ENCODE measurements at regions not wholly inside any gene's neighbourhood (a gene's known extent, or its start where the extent isn't known, plus 50 kb on each side); places are given as distances from the start of the nearest gene placed in this dataset.

GRCh38 chr7:48868916-48869315 lies 55.4 kb upstream of the CDC14C start (continued):
- TF ChIP-seq MAX (IDR thresholded peaks at IDR 0.05) = no peak
- no peak for TF ChIP-seq SP2 (IDR thresholded peaks at IDR 0.05; ENCODE audit: low read length)
- no peak for TF ChIP-seq JUND (IDR thresholded peaks at IDR 0.05; ENCODE audit: low read length)
